ENCODE measurements at regions not wholly inside any gene's neighbourhood (a gene's known extent, or its start where the extent isn't known, plus 50 kb on each side); places are given as distances from the start of the nearest gene placed in this dataset.

GRCh38 chr11:113551645-113552044 lies 76.4 kb upstream of the DRD2 start:
- Mint-ChIP-seq H3K9me3 (no peaks in the 10 kb centered on the region), H3K4me3 (no peak overlapping the region), H3K27ac (no peak overlapping the region), H3K4me1 (peaks cover 44% of the 10 kb centered on the region), H3K27me3 (ENCODE audit: low read depth) (no peaks in the 10 kb centered on the region; the same call in 1 of the 2 replicates), H3K36me3 (no peaks in the 10 kb centered on the region)
- ATAC-seq, result no peak
- TF ChIP-seq EMX1 (CRISPR knock-in tag; IDR thresholded peaks at IDR 0.05) (no peak), ZNF512 (CRISPR knock-in tag; IDR thresholded peaks at IDR 0.05; ENCODE audit: borderline replicate concordance) (no peak), ZSCAN18 (CRISPR knock-in tag; IDR thresholded peaks at IDR 0.05) (no peak), ERG (CRISPR knock-in tag; IDR thresholded peaks at IDR 0.05) (no peak), GTF2I (CRISPR knock-in tag; conservative IDR thresholded peaks at IDR 0.05) (no peak)
- ChIA-PET POLR2A (interaction anchor here (1.1 kb wide), 1 partner anchor 20 kb away, joined by 3 read pairs; no protein-coding TSS in a partner anchor), CTCF (interaction anchor here (0.6 to 0.9 kb wide), 2 partner anchors 179 to 246 kb away, joined by 3 to 5 read pairs; no protein-coding TSS in a partner anchor)
- no peak for DNase-seq (ENCODE audit: low spot score)

GRCh38 chr11:113549611-113550578 lies 74.7 kb upstream of the DRD2 start:
- peaks cover 35% of the 10 kb centered on the region for H3K4me1 Mint-ChIP-seq
- TF ChIP-seq ZNF121 (CRISPR knock-in tag; IDR thresholded peaks at IDR 0.05) (no peak), FOXP1 (CRISPR knock-in tag; IDR thresholded peaks at IDR 0.05; ENCODE audit: borderline replicate concordance) (no peak), FOXK1 (CRISPR knock-in tag; IDR thresholded peaks at IDR 0.05) (no peak), RORB (CRISPR knock-in tag; IDR thresholded peaks at IDR 0.05) (no peak), ESRRA (CRISPR knock-in tag; IDR thresholded peaks at IDR 0.05; ENCODE audit: borderline replicate concordance) (no peak), CBFB (CRISPR knock-in tag; IDR thresholded peaks at IDR 0.05; ENCODE audit: low read depth) (no peak), NR3C1 (CRISPR knock-in tag; conservative IDR thresholded peaks at IDR 0.05; ENCODE audit: low read depth) (no peak)

GRCh38 chr11:113549061-113549460 lies 73.9 kb upstream of the DRD2 start:
- TF ChIP-seq GABPB1 (CRISPR knock-in tag; IDR thresholded peaks at IDR 0.05), result no peak
- Mint-ChIP-seq H3K27me3 (ENCODE audit: low read depth) (no peaks in the 10 kb centered on the region; the same call in 1 of the 2 replicates), H3K4me1 (peaks cover 27% of the 10 kb centered on the region), H3K36me3 (no peaks in the 10 kb centered on the region), H3K27ac (no peak overlapping the region), H3K4me3 (no peak overlapping the region), H3K9me3 (no peaks in the 10 kb centered on the region)
- POLR2A ChIA-PET, result no interaction called here
- CTCF ChIA-PET, result interaction anchor here (1.2 kb wide), 1 partner anchor 9 kb away, joined by 5 read pairs; no protein-coding TSS in a partner anchor
- DNase-seq (ENCODE audit: low spot score) (no peak), ATAC-seq (no peak)

More at GRCh38 chr11:113549611-113550578, 74.7 kb upstream of the DRD2 start:
- H3K27me3 Mint-ChIP-seq (ENCODE audit: low read depth), result no peaks in the 10 kb centered on the region; the same call in 1 of the 2 replicates
- ATAC-seq, result no peak
- no peaks in the 10 kb centered on the region for H3K36me3 Mint-ChIP-seq
- no peaks in the 10 kb centered on the region for H3K9me3 Mint-ChIP-seq
- ChIA-PET CTCF (interaction anchor here (1.2 kb wide), 1 partner anchor 10 kb away, joined by 5 read pairs; no protein-coding TSS in a partner anchor), POLR2A (no interaction called here)
- no peak overlapping the region for H3K4me3 Mint-ChIP-seq
- no peak for DNase-seq (ENCODE audit: low spot score)
- H3K27ac Mint-ChIP-seq, result no peak overlapping the region

GRCh38 chr11:113547739-113548138 lies 72.5 kb upstream of the DRD2 start:
- Mint-ChIP-seq H3K36me3 (no peaks in the 10 kb centered on the region), H3K27me3 (ENCODE audit: low read depth) (peaks cover under 1% of the 10 kb centered on the region), H3K27ac (no peak overlapping the region), H3K4me3 (no peak overlapping the region), H3K9me3 (no peaks in the 10 kb centered on the region), H3K4me1 (peaks cover 15% of the 10 kb centered on the region)
- CTCF ChIA-PET, result no interaction called here
- ATAC-seq (peak; percentile 59), DNase-seq (ENCODE audit: low spot score) (no peak)
- TF ChIP-seq IRF1 (CRISPR knock-in tag; IDR thresholded peaks at IDR 0.05) (0 out of 2 replicates have a peak, but pooled peaks have one; percentile 29), ERG (CRISPR knock-in tag; IDR thresholded peaks at IDR 0.05) (no peak)
- POLR2A ChIA-PET, result no interaction called here
